Aorta (tissue), 5 donors: ENCODE measurements at regions not wholly inside any gene's neighbourhood (a gene's known extent, or its start where the extent isn't known, plus 50 kb on each side); places are given as distances from the start of the nearest gene placed in this dataset.
"Not testable (repeated sequence)": the region's sequence is repeated elsewhere in the genome, so short reads cannot be mapped to it uniquely, and the experiment has no call there.

ENCODE experiments used
- ATAC-seq: fragments of 200-7000 bp; cut with Tn5 transposase; one replicate; pipeline ENCODE4 v1.9.1; 2022; ENCODE audit warnings: moderate library complexity; ENCODE audit not compliant: low FRiP score
- DNase-seq, 2 donors: peaks; one replicate each; pipeline ENCODE4 v3.0.0-alpha.2; 2020
- H3K27ac ChIP-seq, 2 donors: one replicate each; pipeline ENCODE4 v1.5.1; 2013; ENCODE audit warnings: low read length in 2 of 2, mild to moderate bottlenecking in 2 of 2, moderate library complexity in 2 of 2, control low read depth in 1 of 2, inconsistent platforms in 1 of 2, low read depth in 1 of 2
- H3K27me3 ChIP-seq, 2 donors: one replicate each; pipeline ENCODE4 v1.6.1; 2013; ENCODE audit warnings: control low read depth in 1 of 2, low read length in 1 of 2, mild to moderate bottlenecking in 1 of 2, moderate library complexity in 1 of 2; ENCODE audit not compliant: insufficient read depth in 2 of 2, control insufficient read depth in 1 of 2
- H3K36me3 ChIP-seq, 2 donors: one replicate each; pipeline ENCODE4 v1.6.1; 2013; ENCODE audit warnings: control low read depth in 1 of 2, low read length in 1 of 2, mild to moderate bottlenecking in 1 of 2; ENCODE audit not compliant: insufficient read depth in 2 of 2, control insufficient read depth in 1 of 2
- H3K4me1 ChIP-seq, 2 donors: one replicate each; pipeline ENCODE4 v1.6.1; 2013; ENCODE audit warnings: low read length in 2 of 2, control low read depth in 1 of 2, mild to moderate bottlenecking in 1 of 2, moderate library complexity in 1 of 2; ENCODE audit not compliant: insufficient read depth in 2 of 2, control insufficient read depth in 1 of 2
- H3K4me3 ChIP-seq, 2 donors: one replicate each; pipeline ENCODE4 v1.5.1; 2013; ENCODE audit warnings: low read length in 2 of 2, control low read depth in 1 of 2, mild to moderate bottlenecking in 1 of 2
- H3K9me3 ChIP-seq: one replicate; pipeline ENCODE4 v1.6.1; 2013; ENCODE audit warnings: mild to moderate bottlenecking, low read length; ENCODE audit not compliant: control insufficient read depth
- WGBS, 2 donors: extraction: QIAGEN DNeasy Blood & Tissue Kit; methylation state at CpG; one replicate each; pipeline ENCODE4 v1.1.7; 2013; 5-methylcytosine and 5-hydroxymethylcytosine counted together
- intact Hi-C, 2 donors: fragments of 100-400 bp; cut with DNase I; formaldehyde crosslinking; loops; one replicate each; pipeline versions ENCODE4 v1.14.2 to v1.15.0; 2022
- donor health status: healthy with polysubstance abuse.
- donor health status: Bipolar disorder and iron deficiency.
- donor health status: DM: no; HTN: no; CAD: no.
- donor health status: DM: no; HTN: no; CAD: no.
- donor health status: DM: yes; HTN: yes; CAD: no.

DNA sequence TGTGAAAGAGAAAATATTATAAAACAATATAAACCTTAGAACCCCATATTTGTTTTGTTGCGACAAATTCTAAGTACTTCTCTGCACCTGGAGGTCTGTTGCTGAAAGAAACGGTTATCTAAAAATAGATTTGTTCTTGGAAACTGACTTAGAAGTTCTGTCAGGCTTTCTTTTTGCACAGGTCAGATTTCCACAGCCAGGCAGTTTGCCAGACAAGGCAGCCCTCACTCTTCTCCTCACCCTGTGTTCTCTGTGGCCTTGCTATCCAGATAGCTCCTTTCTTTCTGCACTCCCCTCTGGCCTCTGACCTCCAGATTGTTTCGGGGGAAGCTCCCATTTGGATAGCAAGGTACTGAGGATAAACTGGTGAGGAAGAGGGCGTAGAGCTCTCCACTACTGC lies 413.3 kb upstream of the ONECUT1 start:
- Histone ChIP-seq H3K36me3 (no peaks in the 10 kb centered on the region), H3K27ac (no peak overlapping the region), H3K4me3 (no peak overlapping the region), H3K4me1 (no peaks in the 10 kb centered on the region), H3K27me3 (no peaks in the 10 kb centered on the region), H3K9me3 (peaks cover 3% of the 10 kb centered on the region)
- ATAC-seq (no peak), DNase-seq (no peak)
- WGBS, 2 donors = 39 to 42% methylated on average over 4 of the region's 4 CpGs
- intact Hi-C loops = no loop called here

GRCh38 chr15:53202876-53203275 lies 412.7 kb upstream of the ONECUT1 start:
- Histone ChIP-seq H3K4me3 (no peak overlapping the region), H3K36me3 (no peaks in the 10 kb centered on the region), H3K9me3 (peaks cover 3% of the 10 kb centered on the region), H3K27me3 (no peaks in the 10 kb centered on the region), H3K27ac (no peak overlapping the region), H3K4me1 (no peaks in the 10 kb centered on the region)
- intact Hi-C loops = no loop called here
- no peak for DNase-seq
- WGBS, 2 donors = 52 to 65% methylated on average over 1 of the region's 1 CpG
- no peak for ATAC-seq

DNA sequence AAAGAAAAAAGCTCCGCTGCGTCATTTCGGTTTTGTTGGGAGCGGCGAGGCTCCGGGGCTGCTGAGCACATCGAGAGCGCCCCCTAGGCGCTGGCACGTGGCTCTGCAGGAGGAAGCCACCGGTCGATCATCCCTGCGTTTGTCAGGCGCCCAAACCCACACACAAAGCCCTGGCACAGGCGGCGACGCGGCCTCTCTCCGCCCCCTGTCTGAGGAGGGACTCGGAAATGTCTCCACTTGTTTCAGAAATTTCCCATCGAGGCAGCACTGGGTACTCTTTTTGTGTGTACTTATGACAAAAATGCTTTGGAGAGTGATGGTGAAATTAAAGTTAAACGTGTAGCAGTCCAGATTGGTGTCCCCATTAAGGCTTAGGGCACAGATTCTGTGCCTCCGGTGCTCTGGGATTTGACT lies 407.3 kb upstream of the ONECUT1 start:
- DNase-seq (peak; percentile 53 to 86), ATAC-seq (peak; percentile 57)
- Histone ChIP-seq H3K4me3 (no peak overlapping the region), H3K36me3 (no peaks in the 10 kb centered on the region), H3K9me3 (no peaks in the 10 kb centered on the region), H3K4me1 (no peaks in the 10 kb centered on the region), H3K27ac (no peak overlapping the region), H3K27me3 (no peaks in the 10 kb centered on the region)
- intact Hi-C loops = loop anchor here (5.0 to 10.0 kb wide), 2 partner anchors 413 to 415 kb away; no protein-coding TSS in a partner anchor
- 3 to 5% methylated on average over 23 of the region's 23 CpGs for WGBS, 2 donors

GRCh38 chr15:53196788-53197187 lies 406.7 kb upstream of the ONECUT1 start:
- ATAC-seq = no peak
- DNase-seq = no peak
- no peaks in the 10 kb centered on the region for H3K27me3 ChIP-seq
- H3K4me1 ChIP-seq = no peaks in the 10 kb centered on the region
- intact Hi-C loops = loop anchor here (5.0 to 10.0 kb wide), 2 partner anchors 412 to 414 kb away; no protein-coding TSS in a partner anchor
- H3K27ac ChIP-seq = no peak overlapping the region
- no peak overlapping the region for H3K4me3 ChIP-seq
- no peaks in the 10 kb centered on the region for H3K9me3 ChIP-seq
- H3K36me3 ChIP-seq = no peaks in the 10 kb centered on the region
- WGBS, 2 donors = 48 to 55% methylated on average over 11 of the region's 11 CpGs

GRCh38 chr15:53196242-53196641 lies 406.1 kb upstream of the ONECUT1 start:
- no peak for DNase-seq
- intact Hi-C loops = loop anchor here (5.0 to 10.0 kb wide), 2 partner anchors 411 to 414 kb away; no protein-coding TSS in a partner anchor
- WGBS, 2 donors = 39 to 44% methylated on average over 5 of the region's 5 CpGs
- Histone ChIP-seq H3K4me3 (no peak overlapping the region), H3K27ac (no peak overlapping the region), H3K27me3 (no peaks in the 10 kb centered on the region), H3K4me1 (no peaks in the 10 kb centered on the region), H3K9me3 (no peaks in the 10 kb centered on the region), H3K36me3 (no peaks in the 10 kb centered on the region)
- no peak for ATAC-seq

DNA sequence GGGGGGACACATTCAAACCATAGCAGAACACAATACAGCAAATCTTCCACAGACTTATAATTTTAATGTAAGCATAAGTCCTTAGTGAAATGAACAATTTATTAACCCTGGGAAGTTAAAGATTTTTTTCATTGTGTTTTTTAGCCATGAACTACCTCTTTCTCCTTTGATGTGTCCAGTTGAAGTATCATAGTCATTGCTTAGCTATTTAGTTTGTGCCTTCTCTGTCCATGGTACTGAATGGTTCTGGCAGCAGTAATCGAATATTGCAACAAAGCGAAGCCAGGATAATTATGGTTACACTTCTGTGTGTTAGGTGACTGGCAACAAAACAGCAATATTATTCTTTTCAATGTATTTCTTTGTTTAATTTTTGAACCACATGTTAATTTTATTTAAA lies 403.0 kb upstream of the ONECUT1 start:
- H3K27ac ChIP-seq = no peak overlapping the region
- H3K4me1 ChIP-seq = no peaks in the 10 kb centered on the region
- H3K36me3 ChIP-seq = no peaks in the 10 kb centered on the region
- no peak for DNase-seq
- intact Hi-C loops = loop anchor here in 1 of 2 donors (10.0 kb wide), 1 partner anchor 408 kb away; no protein-coding TSS in a partner anchor
- no peak overlapping the region for H3K4me3 ChIP-seq
- H3K9me3 ChIP-seq = no peaks in the 10 kb centered on the region
- H3K27me3 ChIP-seq = no peaks in the 10 kb centered on the region
- ATAC-seq = no peak
- WGBS, 2 donors = 35 to 48% methylated on average over 2 of the region's 2 CpGs

DNA sequence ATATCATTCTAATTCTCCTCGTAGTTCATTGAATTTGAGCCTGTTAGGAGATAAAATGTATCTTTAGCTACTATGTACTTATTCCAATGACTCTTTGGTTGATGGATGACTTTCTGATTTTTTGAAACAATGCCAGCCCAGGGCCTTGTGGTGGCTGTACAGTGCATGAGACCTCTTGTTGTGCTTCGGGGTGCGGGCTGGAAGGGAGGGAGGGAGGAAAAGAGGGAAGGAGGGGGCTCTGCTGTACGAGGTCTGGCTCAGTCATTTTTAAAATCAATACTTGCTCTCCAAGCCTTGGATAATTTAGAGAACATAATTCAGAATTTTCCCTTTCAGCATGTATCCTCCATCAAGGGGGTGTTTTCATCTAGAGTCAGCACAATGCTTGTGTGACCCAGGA lies 399.7 kb upstream of the ONECUT1 start:
- WGBS, 2 donors = 62% methylated on average over 4 of the region's 4 CpGs
- intact Hi-C loops = loop anchor here in 1 of 2 donors (10.0 kb wide), 1 partner anchor 405 kb away; no protein-coding TSS in a partner anchor

GRCh38 chr15:53183449-53183848 lies 393.3 kb upstream of the ONECUT1 start:
- DNase-seq, H3K4me3 ChIP-seq, ATAC-seq, H3K9me3 ChIP-seq, H3K36me3 ChIP-seq, H3K27ac ChIP-seq, intact Hi-C loops, H3K27me3 ChIP-seq, H3K4me1 ChIP-seq: not testable (repeated sequence)
- WGBS, 2 donors = 83 to 88% methylated on average over 9 of the region's 9 CpGs

More for the DNA sequence above, 399.7 kb upstream of the ONECUT1 start:
- ATAC-seq (no peak), DNase-seq (no peak)
- Histone ChIP-seq H3K9me3 (no peaks in the 10 kb centered on the region), H3K4me3 (no peak overlapping the region), H3K27ac (no peak overlapping the region), H3K27me3 (no peaks in the 10 kb centered on the region), H3K36me3 (no peaks in the 10 kb centered on the region), H3K4me1 (no peaks in the 10 kb centered on the region)

- Histone ChIP-seq H3K27ac (no peak overlapping the region), H3K9me3 (peaks cover 1% of the 10 kb centered on the region), H3K27me3 (no peaks in the 10 kb centered on the region), H3K4me1 (no peaks in the 10 kb centered on the region), H3K36me3 (no peaks in the 10 kb centered on the region), H3K4me3 (no peak overlapping the region)
- intact Hi-C loops = no loop called here
- DNase-seq = no peak
- WGBS, 2 donors = 77 to 89% methylated on average over 1 of the region's 1 CpG
- no peak for ATAC-seq
Observed at GRCh38 chr15:53171571-53171970, 381.4 kb upstream of the ONECUT1 start.
